ENCODE measurements at regions not wholly inside any gene's neighbourhood (a gene's known extent, or its start where the extent isn't known, plus 50 kb on each side); places are given as distances from the start of the nearest gene placed in this dataset.

DNA sequence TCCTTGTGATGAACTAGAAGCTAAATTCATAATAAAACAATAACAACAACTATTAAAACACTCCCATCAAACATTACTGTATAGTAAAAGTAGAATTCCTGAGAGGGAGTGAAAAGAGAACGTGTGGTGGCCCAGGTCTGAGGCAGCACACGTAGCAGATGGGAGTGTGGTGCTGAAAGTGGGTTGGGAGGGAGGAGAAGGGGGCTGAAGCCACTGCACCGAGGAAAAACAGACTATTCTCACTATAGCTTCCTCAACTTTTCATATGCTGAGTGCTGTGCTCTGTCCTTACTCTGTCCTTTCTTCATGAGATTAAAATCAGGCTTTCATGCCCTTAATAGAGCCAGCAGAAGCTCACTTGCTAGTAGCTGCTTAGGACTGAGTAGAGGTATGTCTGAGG is 170.9 kb downstream of the PCSK1 start:
- TF ChIP-seq, protein P1, sequence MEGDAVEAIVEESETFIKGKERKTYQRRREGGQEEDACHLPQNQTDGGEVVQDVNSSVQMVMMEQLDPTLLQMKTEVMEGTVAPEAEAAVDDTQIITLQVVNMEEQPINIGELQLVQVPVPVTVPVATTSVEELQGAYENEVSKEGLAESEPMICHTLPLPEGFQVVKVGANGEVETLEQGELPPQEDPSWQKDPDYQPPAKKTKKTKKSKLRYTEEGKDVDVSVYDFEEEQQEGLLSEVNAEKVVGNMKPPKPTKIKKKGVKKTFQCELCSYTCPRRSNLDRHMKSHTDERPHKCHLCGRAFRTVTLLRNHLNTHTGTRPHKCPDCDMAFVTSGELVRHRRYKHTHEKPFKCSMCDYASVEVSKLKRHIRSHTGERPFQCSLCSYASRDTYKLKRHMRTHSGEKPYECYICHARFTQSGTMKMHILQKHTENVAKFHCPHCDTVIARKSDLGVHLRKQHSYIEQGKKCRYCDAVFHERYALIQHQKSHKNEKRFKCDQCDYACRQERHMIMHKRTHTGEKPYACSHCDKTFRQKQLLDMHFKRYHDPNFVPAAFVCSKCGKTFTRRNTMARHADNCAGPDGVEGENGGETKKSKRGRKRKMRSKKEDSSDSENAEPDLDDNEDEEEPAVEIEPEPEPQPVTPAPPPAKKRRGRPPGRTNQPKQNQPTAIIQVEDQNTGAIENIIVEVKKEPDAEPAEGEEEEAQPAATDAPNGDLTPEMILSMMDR (IDR thresholded peaks at IDR 0.05; ENCODE audit: control extremely low read depth, extremely low read depth, low read depth, missing control alignments) = no peak
- POLR2A ChIA-PET = no interaction called here
- CTCF ChIA-PET = interaction anchor here (0.7 to 3.9 kb wide), 2 partner anchors 13 to 17 kb away, joined by 3 to 14 read pairs; no protein-coding TSS in a partner anchor
- DNase-seq (ENCODE audit: extremely low spot score) = no peak

DNA sequence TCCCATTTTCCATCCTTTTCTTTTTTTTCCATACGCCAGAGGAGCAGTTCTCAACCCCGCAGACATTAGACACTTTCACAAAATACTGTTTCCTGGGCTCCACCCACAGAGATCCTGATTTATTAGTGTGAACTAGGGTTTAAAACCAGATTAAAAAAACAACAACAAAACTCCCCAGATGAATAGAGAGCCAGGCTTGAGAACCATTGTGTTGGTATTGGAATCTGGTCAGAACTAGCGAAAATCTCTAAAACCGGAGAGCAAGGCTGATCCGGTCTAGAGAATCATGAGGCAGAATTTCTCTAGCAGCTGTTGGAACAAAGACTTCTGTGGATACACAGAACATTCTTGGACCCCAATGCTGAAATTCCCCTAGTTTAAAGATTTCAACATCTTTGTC is 173.0 kb downstream of the PCSK1 start:
- POLR2A ChIA-PET = no interaction called here

DNA sequence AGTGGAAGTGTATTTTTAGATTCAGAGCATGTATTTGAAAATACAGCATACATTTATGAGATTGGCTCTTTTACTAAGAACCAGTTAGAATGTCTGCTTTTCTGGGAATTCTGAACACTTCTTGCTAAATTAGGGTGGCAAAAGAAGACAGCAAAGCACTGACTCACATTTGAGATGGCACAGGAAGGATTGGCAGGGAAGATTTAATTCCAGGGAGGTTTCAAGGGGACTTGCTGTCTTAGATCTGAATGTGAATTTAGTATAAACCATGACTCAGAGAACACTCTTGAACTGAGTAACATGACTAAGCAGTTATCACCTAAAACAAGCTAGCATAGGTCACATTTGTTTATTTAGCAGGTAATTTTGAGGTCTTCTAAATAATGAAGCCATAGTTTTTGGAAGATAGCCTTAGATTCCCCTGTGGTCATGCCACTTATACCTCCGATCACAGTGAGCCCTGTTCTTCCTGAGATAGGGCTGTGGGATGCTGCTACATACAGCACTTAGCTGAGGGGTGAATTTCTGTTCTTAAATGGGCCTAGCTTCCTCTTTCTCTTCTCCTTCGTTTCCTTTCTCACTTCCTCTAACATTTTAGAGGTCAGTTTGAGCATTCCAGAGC is 173.8 kb downstream of the PCSK1 start:
- no peak for DNase-seq (ENCODE audit: extremely low spot score)
- ChIA-PET POLR2A (no interaction called here), CTCF (interaction anchor here (0.9 to 3.9 kb wide), 2 partner anchors 12 to 16 kb away, joined by 3 to 14 read pairs; no protein-coding TSS in a partner anchor)
- TF ChIP-seq, protein P1 (IDR thresholded peaks at IDR 0.05; ENCODE audit: control extremely low read depth, extremely low read depth, low read depth, missing control alignments) = no peak

More for the DNA sequence above, 173.0 kb downstream of the PCSK1 start:
- TF ChIP-seq, protein P1 (IDR thresholded peaks at IDR 0.05; ENCODE audit: control extremely low read depth, extremely low read depth, low read depth, missing control alignments) = no peak
- no peak for DNase-seq (ENCODE audit: extremely low spot score)
- CTCF ChIA-PET = interaction anchor here (0.9 to 3.9 kb wide), 2 partner anchors 11 to 15 kb away, joined by 3 to 14 read pairs; no protein-coding TSS in a partner anchor

DNA sequence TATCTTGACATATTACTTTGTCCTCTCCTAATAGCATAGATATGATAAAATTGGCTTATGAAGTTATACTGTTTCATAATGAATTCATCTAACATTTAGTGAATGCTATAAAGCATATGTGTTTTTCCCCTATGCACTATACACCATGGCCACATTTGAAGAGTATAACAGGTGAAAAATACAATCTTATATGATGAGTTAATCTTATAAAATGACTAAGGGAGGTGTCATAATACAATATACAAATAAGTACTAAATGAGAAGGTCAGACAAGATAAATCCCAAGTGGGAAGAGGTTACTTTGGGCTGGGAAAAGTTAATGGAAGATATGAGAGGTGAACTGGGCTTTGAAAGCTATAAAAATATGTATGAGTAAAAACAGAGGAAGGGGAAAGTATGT is 174.4 kb downstream of the PCSK1 start:
- TF ChIP-seq, protein P1 (IDR thresholded peaks at IDR 0.05; ENCODE audit: control extremely low read depth, extremely low read depth, low read depth, missing control alignments) = no peak
- CTCF ChIA-PET = interaction anchor here (3.9 kb wide), 1 partner anchor 16 kb away, joined by 14 read pairs; no protein-coding TSS in a partner anchor
- DNase-seq (ENCODE audit: extremely low spot score) = no peak
- POLR2A ChIA-PET = no interaction called here

DNA sequence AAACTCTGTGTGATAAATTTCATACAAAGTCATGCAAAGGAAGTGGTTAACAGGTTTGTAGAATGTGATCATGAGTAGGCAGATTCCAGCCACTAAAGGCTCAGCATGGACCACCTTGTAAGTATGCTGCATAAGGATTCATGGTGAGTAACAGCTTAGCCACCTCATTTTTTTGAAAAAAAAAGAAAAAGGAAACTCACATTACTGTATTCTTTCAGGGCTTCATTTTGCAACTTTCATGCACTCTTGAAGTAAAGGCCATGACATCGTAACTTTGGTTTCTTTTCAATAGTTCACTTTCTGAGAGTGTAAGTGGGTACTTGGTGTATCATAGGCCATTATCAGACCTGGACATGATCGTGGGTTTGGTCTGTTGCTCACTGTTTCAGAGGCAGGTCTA is 175.1 kb downstream of the PCSK1 start:
- POLR2A ChIA-PET = no interaction called here
- TF ChIP-seq, protein P1 (IDR thresholded peaks at IDR 0.05; ENCODE audit: control extremely low read depth, extremely low read depth, low read depth, missing control alignments) = no peak
- no peak for DNase-seq (ENCODE audit: extremely low spot score)
- CTCF ChIA-PET = no interaction called here

DNA sequence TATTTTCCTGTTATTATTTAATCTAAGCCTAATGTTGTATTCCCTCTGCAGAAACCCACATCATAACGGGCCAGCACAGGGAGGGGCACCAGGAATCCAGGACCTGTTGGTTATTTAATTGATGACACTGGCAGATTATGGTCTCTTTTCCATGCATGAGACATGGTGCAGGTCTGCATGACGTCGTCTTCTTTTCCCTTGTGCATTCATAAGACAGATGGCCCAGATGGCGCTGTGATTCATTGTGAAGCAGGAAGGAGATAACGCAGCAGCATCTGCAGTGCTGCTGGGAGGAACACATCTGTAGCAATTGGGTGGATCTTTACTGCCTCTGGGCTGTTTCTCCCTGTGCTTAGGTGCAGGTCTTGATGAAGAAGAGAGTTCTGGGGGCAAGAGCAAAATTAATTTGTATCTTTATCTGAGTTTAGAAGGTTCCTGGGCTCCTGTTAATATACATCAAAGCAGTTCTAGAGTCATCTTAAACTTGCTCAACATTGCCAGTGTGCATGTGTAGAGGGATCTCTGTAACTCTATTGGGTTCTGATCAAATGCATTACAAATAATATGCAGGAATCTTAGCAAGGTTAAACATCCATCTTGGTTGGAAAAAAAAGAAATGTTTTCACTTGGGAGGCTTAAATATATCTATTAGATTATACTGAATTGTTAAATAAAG is 176.1 kb downstream of the PCSK1 start:
- ChIA-PET POLR2A (no interaction called here), CTCF (no interaction called here)
- no peak for DNase-seq (ENCODE audit: extremely low spot score)
- TF ChIP-seq, protein P1 (IDR thresholded peaks at IDR 0.05; ENCODE audit: control extremely low read depth, extremely low read depth, low read depth, missing control alignments) = no peak
